IMR-90 (cell line): ENCODE measurements at regions not wholly inside any gene's neighbourhood (a gene's known extent, or its start where the extent isn't known, plus 50 kb on each side); places are given as distances from the start of the nearest gene placed in this dataset.

Experiments
- ATAC-seq: fragments of 200-7000 bp; cut with Tn5 transposase; 2 replicates; pipeline ENCODE4 v1.9.1; 2020; ENCODE audit warnings: low read depth, mild to moderate bottlenecking, moderate library complexity
- BruUV-seq: library from RNA; stranded (reverse); fragments of 400-500 nt; replicated peaks from 2 replicates; lab custom pipeline; 2021; lab: Mats Ljungman, UMichigan
- CTCF ChIA-PET: fragments of 300-600 bp; formaldehyde crosslinking; extraction: SDS; loops from one replicate; lab custom pipeline; 2021; ENCODE audit warnings: antibody characterized with exemption; lab: Yijun Ruan, JAX
- POLR2A ChIA-PET: fragments of 300-600 bp; sonication (Branson Sonifier 250); formaldehyde crosslinking; loops from one replicate; lab custom pipeline; 2022; ENCODE audit warnings: antibody characterized with exemption; ENCODE audit not compliant: unreplicated experiment; lab: Charles Lee
- DNase-seq: peaks from one replicate; pipeline ENCODE4 v3.0.0; 2013
- H2AFZ ChIP-seq: replicated peaks from 2 replicates; pipeline ENCODE3; 2013; ENCODE audit warnings: low read length, mild to moderate bottlenecking; ENCODE audit not compliant: poor library complexity
- H2AK5ac ChIP-seq: 2 replicates; pipeline ENCODE4 v1.6.1; 2013; ENCODE audit warnings: low read depth, low read length, inconsistent platforms
- H2AK9ac ChIP-seq: replicated peaks from 2 replicates; pipeline ENCODE3; 2013; ENCODE audit warnings: mild to moderate bottlenecking, low read depth, low read length, moderate library complexity; ENCODE audit not compliant: poor library complexity
- H2BK120ac ChIP-seq: 2 replicates; pipeline ENCODE4 v1.6.1; 2013; ENCODE audit warnings: low read depth, low read length, inconsistent platforms
- H2BK15ac ChIP-seq: 3 replicates; pipeline ENCODE4 v1.6.1; 2013; ENCODE audit warnings: low read depth, low read length, inconsistent platforms
- H2BK20ac ChIP-seq: 2 replicates; pipeline ENCODE4 v1.6.1; 2013; ENCODE audit warnings: low read depth, mild to moderate bottlenecking, inconsistent platforms, low read length, moderate library complexity
- H2BK5ac ChIP-seq: 2 replicates; pipeline ENCODE4 v1.6.1; 2013; ENCODE audit warnings: mild to moderate bottlenecking, low read depth, low read length, inconsistent platforms; ENCODE audit not compliant: poor library complexity, severe bottlenecking
- H3K14ac ChIP-seq: replicated peaks from 2 replicates; pipeline ENCODE4 v1.6.1; 2013; ENCODE audit warnings: low read depth, low read length, inconsistent platforms
- H3K18ac ChIP-seq: 2 replicates; pipeline ENCODE4 v1.6.1; 2013; ENCODE audit warnings: low read depth, low read length, control low read depth
- H3K23ac ChIP-seq: 2 replicates; pipeline ENCODE4 v1.6.1; 2013; ENCODE audit warnings: low read depth, low read length, inconsistent platforms
- H3K27ac ChIP-seq: 2 replicates; pipeline ENCODE4 v1.5.1; 2013; ENCODE audit warnings: mild to moderate bottlenecking, control low read depth, low read length; ENCODE audit not compliant: insufficient read depth
- H3K27me3 ChIP-seq: 2 replicates; pipeline ENCODE4 v1.6.1; 2013; ENCODE audit warnings: low read length; ENCODE audit not compliant: control insufficient read depth, insufficient read depth
- H3K36me3 ChIP-seq: 2 replicates; pipeline ENCODE4 v1.6.1; 2013; ENCODE audit warnings: low read length, mixed read lengths; ENCODE audit not compliant: control insufficient read depth, insufficient read depth
- H3K4ac ChIP-seq: 2 replicates; pipeline ENCODE4 v1.6.1; 2013; ENCODE audit warnings: low read depth, low read length, inconsistent platforms
- H3K4me1 ChIP-seq: 2 replicates; pipeline ENCODE4 v1.6.1; 2013; ENCODE audit warnings: low read length, mixed read lengths; ENCODE audit not compliant: control insufficient read depth, insufficient read depth
- H3K4me2 ChIP-seq: 2 replicates; pipeline ENCODE4 v1.6.1; 2013; ENCODE audit warnings: low read depth, mild to moderate bottlenecking, control low read depth, low read length, moderate library complexity
- H3K4me3 ChIP-seq: 2 replicates; pipeline ENCODE4 v1.5.1; 2013; ENCODE audit warnings: low read depth, mild to moderate bottlenecking, control low read depth, low read length, moderate library complexity; ENCODE audit not compliant: insufficient read depth
- H3K56ac ChIP-seq: 2 replicates; pipeline ENCODE4 v1.6.1; 2013; ENCODE audit warnings: low read length, inconsistent platforms; ENCODE audit not compliant: insufficient read depth; ENCODE audit errors: extremely low read depth
- H3K79me1 ChIP-seq, 2 experiments: 2 replicates each; pipeline ENCODE4 v1.6.1; 2013; ENCODE audit warnings: low read length in 2 of 2, inconsistent platforms in 1 of 2, low read depth in 1 of 2
- H3K9ac ChIP-seq: 2 replicates; pipeline ENCODE4 v1.6.1; 2013; ENCODE audit warnings: low read depth, low read length, control low read depth
- H3K9me1 ChIP-seq: 2 replicates; pipeline ENCODE4 v1.6.1; 2013; ENCODE audit warnings: low read length, inconsistent platforms; ENCODE audit not compliant: insufficient read depth
- H3K9me3 ChIP-seq: 2 replicates; pipeline ENCODE4 v1.6.1; 2013; ENCODE audit warnings: low read length; ENCODE audit not compliant: control insufficient read depth, insufficient read depth
- H4K20me1 ChIP-seq: 2 replicates; pipeline ENCODE4 v1.6.1; 2013; ENCODE audit warnings: low read length, inconsistent platforms; ENCODE audit not compliant: insufficient read depth
- H4K5ac ChIP-seq: 2 replicates; pipeline ENCODE4 v1.6.1; 2013; ENCODE audit warnings: mild to moderate bottlenecking, low read depth, low read length, control low read depth
- H4K8ac ChIP-seq, 2 experiments: 2 replicates each; pipeline ENCODE4 v1.6.1; 2013; ENCODE audit warnings: low read depth in 2 of 2, low read length in 2 of 2, control low read depth in 1 of 2, inconsistent platforms in 1 of 2
- H4K91ac ChIP-seq: 2 replicates; pipeline ENCODE4 v1.6.1; 2013; ENCODE audit warnings: low read depth, low read length, inconsistent platforms; ENCODE audit not compliant: insufficient read depth
- BHLHE40 ChIP-seq: fragments of 150-350 bp; IDR thresholded peaks from 2 replicates; pipeline ENCODE4 v1.6.1; 2016; ENCODE audit warnings: mild to moderate bottlenecking, low read depth, low read length
- MAFK ChIP-seq: IDR thresholded peaks from 2 replicates; pipeline ENCODE4 v1.6.1; 2012; ENCODE audit warnings: low read depth, low read length, improper control_type of control experiment
- NFE2L2 ChIP-seq: fragments of 150-350 bp; IDR thresholded peaks from 2 replicates; pipeline ENCODE4 v1.6.1; 2016; ENCODE audit warnings: low read depth, mild to moderate bottlenecking, low read length
- POLR2A ChIP-seq: IDR thresholded peaks from 2 replicates; pipeline ENCODE4 v1.6.1; 2012; ENCODE audit warnings: mild to moderate bottlenecking, low read depth, low read length
- RCOR1 ChIP-seq: IDR thresholded peaks from 2 replicates; pipeline ENCODE4 v1.6.1; 2012; ENCODE audit warnings: mild to moderate bottlenecking, low read length, improper control_type of control experiment; ENCODE audit not compliant: insufficient replicate concordance
- RFX5 ChIP-seq: IDR thresholded peaks from 2 replicates; pipeline ENCODE4 v1.8.0; 2012; ENCODE audit warnings: low read depth, mild to moderate bottlenecking, low read length, moderate library complexity
- SMC3 ChIP-seq: fragments of 150-350 bp; IDR thresholded peaks from 2 replicates; pipeline ENCODE4 v1.6.1; 2016; ENCODE audit warnings: low read depth, mild to moderate bottlenecking, antibody characterized with exemption, low read length, moderate library complexity
- WGBS, 2 experiments: methylation state at CpG; one replicate each; pipeline versions ENCODE4 v1.1.5 to v1.1.7; 2013; ENCODE audit warnings: missing lambda C conversion rate in 2 of 2; ENCODE audit not compliant: insufficient read length in 1 of 2; ENCODE audit errors: extremely low coverage in 2 of 2; 5-methylcytosine and 5-hydroxymethylcytosine counted together
- dilution Hi-C: fragments of 300-500 bp; cut with HindIII; formaldehyde crosslinking; loops from one replicate; pipeline ENCODE4 v1.14.3; 2018; ENCODE audit warnings: low sequenced_read_pairs; ENCODE audit not compliant: unreplicated experiment
- in situ Hi-C: fragments of 300-500 bp; cut with MboI; formaldehyde crosslinking; loops from 3 replicates; pipeline ENCODE4 v1.14.3; 2019; ENCODE audit warnings: low sequenced_read_pairs, inconsistent platforms, mixed read lengths
- intact Hi-C: fragments of 100-400 bp; cut with micrococcal nuclease; formaldehyde crosslinking; loops from 2 replicates; pipeline ENCODE4 v1.10.0; 2022

DNA sequence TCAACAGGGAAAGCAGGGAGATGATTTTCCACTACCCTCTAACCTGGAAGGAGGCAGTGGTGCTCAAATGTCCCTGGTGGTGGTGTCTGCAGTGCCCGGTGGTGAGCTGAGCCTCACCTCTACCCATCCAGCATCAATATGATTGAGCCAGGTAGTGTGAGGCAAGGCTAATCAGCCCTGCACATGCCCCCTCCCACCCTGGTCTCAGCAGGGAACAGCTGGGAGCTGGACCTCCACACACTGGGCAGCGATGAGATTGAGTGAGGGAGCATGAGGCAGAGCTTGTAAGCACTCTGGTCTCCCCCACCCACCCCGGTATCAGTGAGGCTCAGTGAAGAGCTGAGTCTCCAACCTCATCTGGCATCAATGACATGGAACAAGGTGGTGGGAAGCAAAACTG is 634.3 kb downstream of the PTPRU start:
- Histone ChIP-seq H4K20me1 (no peaks in the 10 kb centered on the region), H3K56ac (no peak overlapping the region), H4K91ac (no peak overlapping the region), H2AK9ac (no peak overlapping the region), H2BK120ac (no peak overlapping the region), H2BK15ac (no peak overlapping the region), H2AK5ac (no peak overlapping the region), H3K79me1 (no peaks in the 10 kb centered on the region), H3K36me3 (no peaks in the 10 kb centered on the region), H3K27ac (no peak overlapping the region), H3K9me3 (no peaks in the 10 kb centered on the region), H3K4me2 (no peak overlapping the region), H3K27me3 (no peaks in the 10 kb centered on the region), H3K4me3 (no peak overlapping the region), H3K18ac (no peak overlapping the region), H3K14ac (no peak overlapping the region), H3K9me1 (no peaks in the 10 kb centered on the region), H3K4ac (no peak overlapping the region), H4K8ac (no peak overlapping the region), H2BK20ac (no peak overlapping the region), H3K9ac (no peak overlapping the region), H4K5ac (no peak overlapping the region), H3K23ac (no peak overlapping the region), H2AFZ (no peak overlapping the region), H3K4me1 (no peaks in the 10 kb centered on the region), H2BK5ac (no peak overlapping the region)
- DNase-seq (no peak), ATAC-seq (no peak)
- ChIA-PET CTCF (no interaction called here), POLR2A (no interaction called here)
- BruUV-seq = no TSS peak
- TF ChIP-seq MAFK (no peak), RFX5 (no peak), SMC3 (no peak), RCOR1 (no peak), BHLHE40 (no peak), POLR2A (no peak), NFE2L2 (no peak)
- in situ Hi-C loops (no loop called here), intact Hi-C loops (no loop called here), dilution Hi-C loops (no loop called here)
- no CpG with 5 or more reads among the region's 3 CpGs for WGBS, 2 experiments
